SK-N-MC (cell line): ENCODE measurements at regions not wholly inside any gene's neighbourhood (a gene's known extent, or its start where the extent isn't known, plus 50 kb on each side); places are given as distances from the start of the nearest gene placed in this dataset.

Experiments
- DNase-seq: peaks from one replicate; pipeline ENCODE4 v3.0.0-alpha.2; 2011; ENCODE audit warnings: low read depth, low spot score
- H3K27ac ChIP-seq: fragments of 200-600 bp; sonication (generic); 2 replicates; pipeline ENCODE4 v1.5.1; 2016; ENCODE audit warnings: mixed run types
- H3K36me3 ChIP-seq: fragments of 200-600 bp; sonication (generic); 2 replicates; pipeline ENCODE4 v1.6.1; 2017; ENCODE audit warnings: antibody characterized with exemption, low read length, mixed read lengths; ENCODE audit not compliant: insufficient read depth
- H3K4me3 ChIP-seq: fragments of 200-600 bp; sonication (generic); 2 replicates; pipeline ENCODE4 v1.5.1; 2016
- H3K9ac ChIP-seq: fragments of 200-600 bp; sonication (generic); 2 replicates; pipeline ENCODE4 v1.8.0; 2017; ENCODE audit warnings: mixed run types, mixed read lengths; ENCODE audit not compliant: insufficient read length
- H3K9me3 ChIP-seq: fragments of 200-600 bp; sonication (generic); 2 replicates; pipeline ENCODE4 v1.6.1; 2017; ENCODE audit warnings: low read depth, mild to moderate bottlenecking, antibody characterized with exemption, low read length, moderate library complexity, mixed read lengths
- EZH2 ChIP-seq: fragments of 200-600 bp; sonication (generic); IDR thresholded peaks from one replicate; pipeline ENCODE4 v1.6.1; 2017; ENCODE audit warnings: antibody characterized with exemption
- FOXP2 ChIP-seq: optimal IDR thresholded peaks from 2 replicates; pipeline ENCODE3; 2011; ENCODE audit warnings: mild to moderate bottlenecking, moderate library complexity; ENCODE audit not compliant: insufficient read depth; ENCODE audit errors: extremely low read length, control extremely low read depth
- POLR2AphosphoS5 ChIP-seq: IDR thresholded peaks from 2 replicates; pipeline ENCODE4 v1.6.1; 2012; ENCODE audit warnings: mild to moderate bottlenecking, low read depth, low read length, borderline replicate concordance

DNA sequence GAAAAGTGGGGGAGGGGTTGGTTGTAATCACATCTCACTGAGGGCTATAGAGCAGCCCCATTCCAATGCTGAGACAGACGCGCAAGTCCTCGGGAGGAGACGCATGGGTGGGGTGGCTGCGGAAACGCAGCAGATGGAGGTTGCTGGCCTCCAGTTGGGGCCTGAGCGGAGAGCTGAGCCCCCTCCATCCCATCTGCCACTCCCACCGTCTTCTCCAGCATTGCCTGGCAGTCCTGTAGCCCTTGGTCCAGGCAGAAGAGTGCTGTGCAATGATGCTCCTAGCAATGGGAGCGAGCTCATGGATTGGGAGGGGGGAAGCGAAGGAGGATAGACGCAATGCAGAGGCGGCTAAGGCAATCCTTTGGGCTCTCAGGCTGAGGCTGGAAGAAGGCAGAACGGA is 79.4 kb upstream of the GLRA1 start:
- H3K9me3 ChIP-seq = no peaks in the 10 kb centered on the region
- no peak for DNase-seq
- H3K27ac ChIP-seq = no peak overlapping the region
- no peak overlapping the region for H3K4me3 ChIP-seq
- no peak overlapping the region for H3K9ac ChIP-seq
- H3K36me3 ChIP-seq = no peaks in the 10 kb centered on the region
- TF ChIP-seq FOXP2 (no peak), POLR2AphosphoS5 (no peak), EZH2 (no peak)
